Body of pancreas (tissue), 4 donors: ENCODE measurements at regions not wholly inside any gene's neighbourhood (a gene's known extent, or its start where the extent isn't known, plus 50 kb on each side); places are given as distances from the start of the nearest gene placed in this dataset.

Experiments used
- POLR2A ChIP-seq, 3 donors: fragments of 450-650 bp; IDR thresholded peaks; one replicate each; pipeline ENCODE4 v1.6.1; 2016; ENCODE audit warnings: antibody characterized with exemption in 3 of 3, mild to moderate bottlenecking in 2 of 3
- TF ChIP-seq, protein P1 (sequence below), 7 experiments: fragments of 450-650 bp in 4 of 7; fragments of 200-600 bp in 3 of 7; sonication (generic) in 3 of 7; IDR thresholded peaks; one replicate each; pipeline ENCODE4 v1.5.1; 2016 to 2019; ENCODE audit warnings: antibody characterized with exemption in 7 of 7

- TF ChIP-seq, protein P1, sequence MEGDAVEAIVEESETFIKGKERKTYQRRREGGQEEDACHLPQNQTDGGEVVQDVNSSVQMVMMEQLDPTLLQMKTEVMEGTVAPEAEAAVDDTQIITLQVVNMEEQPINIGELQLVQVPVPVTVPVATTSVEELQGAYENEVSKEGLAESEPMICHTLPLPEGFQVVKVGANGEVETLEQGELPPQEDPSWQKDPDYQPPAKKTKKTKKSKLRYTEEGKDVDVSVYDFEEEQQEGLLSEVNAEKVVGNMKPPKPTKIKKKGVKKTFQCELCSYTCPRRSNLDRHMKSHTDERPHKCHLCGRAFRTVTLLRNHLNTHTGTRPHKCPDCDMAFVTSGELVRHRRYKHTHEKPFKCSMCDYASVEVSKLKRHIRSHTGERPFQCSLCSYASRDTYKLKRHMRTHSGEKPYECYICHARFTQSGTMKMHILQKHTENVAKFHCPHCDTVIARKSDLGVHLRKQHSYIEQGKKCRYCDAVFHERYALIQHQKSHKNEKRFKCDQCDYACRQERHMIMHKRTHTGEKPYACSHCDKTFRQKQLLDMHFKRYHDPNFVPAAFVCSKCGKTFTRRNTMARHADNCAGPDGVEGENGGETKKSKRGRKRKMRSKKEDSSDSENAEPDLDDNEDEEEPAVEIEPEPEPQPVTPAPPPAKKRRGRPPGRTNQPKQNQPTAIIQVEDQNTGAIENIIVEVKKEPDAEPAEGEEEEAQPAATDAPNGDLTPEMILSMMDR (IDR thresholded peaks at IDR 0.05), result no peak
- no peak for TF ChIP-seq POLR2A (IDR thresholded peaks at IDR 0.05)
These were observed 55.0 kb upstream of the ZNF644 start for GRCh38 chr1:91076834-91077233.
